Heart left ventricle (tissue), 13 donors: ENCODE measurements at regions not wholly inside any gene's neighbourhood (a gene's known extent, or its start where the extent isn't known, plus 50 kb on each side); places are given as distances from the start of the nearest gene placed in this dataset.

Experiments
- POLR2A ChIP-seq, 2 donors: fragments of 450-650 bp; IDR thresholded peaks; one replicate each; pipeline ENCODE4 v1.6.1; 2017; ENCODE audit warnings: antibody characterized with exemption in 2 of 2, mild to moderate bottlenecking in 2 of 2, moderate library complexity in 2 of 2
- TF ChIP-seq, protein P1 (sequence below), 12 donors: fragments of 200-600 bp; sonication (generic) in 4 of 12; IDR thresholded peaks; one replicate each; pipeline versions ENCODE4 v1.5.0 to v1.8.0; 2018 to 2022; ENCODE audit warnings: antibody characterized with exemption in 12 of 12, mild to moderate bottlenecking in 5 of 12
- donor health status: ischemic (EF 13 %, LVEDD 7.1; RV severe dilation, severe dysfunction).
- donor health status: DM: no; HTN: yes; CAD: no.
- donor health status: DM: no; HTN: no; CAD: no.
- donor health status: ischemic (EF 25% LVEDD 6.9; RV normal size, moderate dysfunction).
- donor health status: ischemic (EF 25% LVEDD 5.7; RV mildly dilated, moderate dysfunction).
- donor health status: ischemic (EF 35%, LVEDD 5.7; RV mildly dilated, moderate dysfunction).
- donor health status: nonischemic (EF 11% LVEDD 7.7; RV severe dilation, severe dysfunction).
- donor health status: DM: yes; HTN: yes; CAD: no.
- donor health status: PGD.
- donor health status: ischemic (EF 29% LVEDD 5.4; RV normal size, mild dysfunction).
- donor health status: nonischemic (EF 23%, LVEDD 6.1; RV moderate dilation, normal function).

DNA sequence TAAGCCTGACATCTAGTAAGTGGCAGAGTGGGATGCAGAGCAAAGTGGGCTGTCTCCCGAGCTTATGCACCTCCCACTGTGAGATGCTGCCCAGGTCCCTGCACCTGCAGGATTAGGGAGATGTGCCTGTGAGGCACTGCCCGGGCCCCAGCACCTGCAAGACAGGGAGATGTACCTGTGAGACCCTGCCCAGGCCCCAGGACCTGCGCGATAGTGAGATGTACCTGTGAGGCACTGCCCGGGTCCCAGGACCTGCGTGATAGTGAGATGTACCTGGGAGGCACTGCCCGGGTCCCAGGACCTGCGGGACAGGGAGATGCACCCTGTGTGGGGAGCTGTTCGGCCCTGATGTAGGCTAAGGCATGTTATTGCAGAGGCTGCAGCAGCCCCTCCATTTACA lies 622.8 kb downstream of the PTPRU start:
- no peak for TF ChIP-seq POLR2A (IDR thresholded peaks at IDR 0.05)
- TF ChIP-seq, protein P1, sequence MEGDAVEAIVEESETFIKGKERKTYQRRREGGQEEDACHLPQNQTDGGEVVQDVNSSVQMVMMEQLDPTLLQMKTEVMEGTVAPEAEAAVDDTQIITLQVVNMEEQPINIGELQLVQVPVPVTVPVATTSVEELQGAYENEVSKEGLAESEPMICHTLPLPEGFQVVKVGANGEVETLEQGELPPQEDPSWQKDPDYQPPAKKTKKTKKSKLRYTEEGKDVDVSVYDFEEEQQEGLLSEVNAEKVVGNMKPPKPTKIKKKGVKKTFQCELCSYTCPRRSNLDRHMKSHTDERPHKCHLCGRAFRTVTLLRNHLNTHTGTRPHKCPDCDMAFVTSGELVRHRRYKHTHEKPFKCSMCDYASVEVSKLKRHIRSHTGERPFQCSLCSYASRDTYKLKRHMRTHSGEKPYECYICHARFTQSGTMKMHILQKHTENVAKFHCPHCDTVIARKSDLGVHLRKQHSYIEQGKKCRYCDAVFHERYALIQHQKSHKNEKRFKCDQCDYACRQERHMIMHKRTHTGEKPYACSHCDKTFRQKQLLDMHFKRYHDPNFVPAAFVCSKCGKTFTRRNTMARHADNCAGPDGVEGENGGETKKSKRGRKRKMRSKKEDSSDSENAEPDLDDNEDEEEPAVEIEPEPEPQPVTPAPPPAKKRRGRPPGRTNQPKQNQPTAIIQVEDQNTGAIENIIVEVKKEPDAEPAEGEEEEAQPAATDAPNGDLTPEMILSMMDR (IDR thresholded peaks at IDR 0.05), result no peak
